Pancreas (tissue), 10 donors: ENCODE measurements at regions not wholly inside any gene's neighbourhood (a gene's known extent, or its start where the extent isn't known, plus 50 kb on each side); places are given as distances from the start of the nearest gene placed in this dataset.

Source experiments
- ATAC-seq, 4 donors: fragments of 200-7000 bp; cut with Tn5 transposase; one replicate each; pipeline versions ENCODE4 v1.8.0 to v1.9.1; 2020; ENCODE audit warnings: mild to moderate bottlenecking in 4 of 4, moderate library complexity in 4 of 4
- DNase-seq, 6 donors: peaks; one replicate each; pipeline ENCODE4 v3.0.0-alpha.2; 2020
- FAIRE-seq: peaks from 2 replicates; lab custom pipeline; 2012; peaks lifted over from hg19 to GRCh38; lab: Jason Lieb, UNC
- H3K27ac ChIP-seq, 4 donors: fragments of 200-600 bp; sonication (generic); 1 replicate in 3 of 4; 2 replicates in 1 of 4; pipeline versions ENCODE4 v1.5.0 to v1.8.0; 2020
- H3K27me3 ChIP-seq, 4 donors: fragments of 200-600 bp; one replicate each; pipeline ENCODE4 v1.8.0; 2021
- H3K36me3 ChIP-seq, 3 donors: fragments of 200-600 bp; sonication (generic) in 1 of 3; one replicate each; pipeline versions ENCODE4 v1.5.0 to v1.8.0; 2020 to 2021
- H3K4me1 ChIP-seq, 3 donors: fragments of 200-600 bp; one replicate each; pipeline ENCODE4 v1.8.0; 2021
- H3K4me3 ChIP-seq, 4 donors: fragments of 200-600 bp; sonication (generic) in 2 of 4; one replicate each; pipeline versions ENCODE4 v1.5.0 to v1.8.0; 2020 to 2021
- H3K9me3 ChIP-seq, 4 donors: fragments of 200-600 bp; one replicate each; pipeline ENCODE4 v1.8.0; 2021
- WGBS, 2 donors: extraction: QIAGEN DNeasy Blood & Tissue Kit; methylation state at CpG; one replicate each; pipeline ENCODE4 v1.1.7; 2013; 5-methylcytosine and 5-hydroxymethylcytosine counted together
- intact Hi-C, 3 donors: fragments of 100-400 bp; cut with DNase I; formaldehyde crosslinking; loops; one replicate each; pipeline versions ENCODE4 v1.11.1 to v1.14.2; 2022
- TF ChIP-seq, protein P1 (sequence below), 4 donors: fragments of 200-600 bp; sonication (generic) in 3 of 4; IDR thresholded peaks; one replicate each; pipeline versions ENCODE4 v1.5.0 to v1.8.0; 2021; ENCODE audit warnings: antibody characterized with exemption in 4 of 4
- donor health status: healthy with polysubstance abuse.
- donor health status: DM: no; HTN: no; CAD: no; lungs with moderate emphysema.
- donor health status: DM: no; HTN: no; CAD: no.
- donor health status: control.
- donor health status: control.
- donor health status: Bipolar disorder and iron deficiency.
- donor health status: DM: yes; HTN: yes; CAD: no.
- donor health status: DM: no; HTN: no; CAD: no.
- donor health status: DM: no; HTN: no; CAD: no.
- donor health status: DM: yes; HTN: yes; CAD: no.

DNA sequence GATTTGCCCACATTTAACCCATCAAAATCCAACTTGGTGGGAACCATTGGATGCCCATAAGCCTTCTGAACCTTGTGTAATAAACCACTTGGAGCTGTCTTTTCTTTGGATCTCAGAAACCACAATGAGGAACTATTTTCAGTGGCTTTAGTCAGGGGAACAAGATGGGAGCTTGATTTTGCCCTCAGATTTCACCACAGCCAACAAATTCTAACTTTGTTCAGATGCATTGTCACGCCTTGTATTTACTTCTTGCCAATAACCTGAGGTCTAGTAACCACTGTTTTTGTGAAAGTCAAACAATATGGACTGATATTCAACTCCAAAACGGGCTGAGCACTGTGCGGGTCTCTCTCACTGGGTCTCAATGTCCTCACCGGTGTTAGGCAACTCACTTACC, 508.2 kb downstream of the TNS1 start:
- H3K27ac ChIP-seq = no peak overlapping the region
- H3K4me3 ChIP-seq = no peak overlapping the region
- no peaks in the 10 kb centered on the region for H3K27me3 ChIP-seq
- TF ChIP-seq, protein P1, sequence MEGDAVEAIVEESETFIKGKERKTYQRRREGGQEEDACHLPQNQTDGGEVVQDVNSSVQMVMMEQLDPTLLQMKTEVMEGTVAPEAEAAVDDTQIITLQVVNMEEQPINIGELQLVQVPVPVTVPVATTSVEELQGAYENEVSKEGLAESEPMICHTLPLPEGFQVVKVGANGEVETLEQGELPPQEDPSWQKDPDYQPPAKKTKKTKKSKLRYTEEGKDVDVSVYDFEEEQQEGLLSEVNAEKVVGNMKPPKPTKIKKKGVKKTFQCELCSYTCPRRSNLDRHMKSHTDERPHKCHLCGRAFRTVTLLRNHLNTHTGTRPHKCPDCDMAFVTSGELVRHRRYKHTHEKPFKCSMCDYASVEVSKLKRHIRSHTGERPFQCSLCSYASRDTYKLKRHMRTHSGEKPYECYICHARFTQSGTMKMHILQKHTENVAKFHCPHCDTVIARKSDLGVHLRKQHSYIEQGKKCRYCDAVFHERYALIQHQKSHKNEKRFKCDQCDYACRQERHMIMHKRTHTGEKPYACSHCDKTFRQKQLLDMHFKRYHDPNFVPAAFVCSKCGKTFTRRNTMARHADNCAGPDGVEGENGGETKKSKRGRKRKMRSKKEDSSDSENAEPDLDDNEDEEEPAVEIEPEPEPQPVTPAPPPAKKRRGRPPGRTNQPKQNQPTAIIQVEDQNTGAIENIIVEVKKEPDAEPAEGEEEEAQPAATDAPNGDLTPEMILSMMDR (IDR thresholded peaks at IDR 0.05) = no peak
- no peaks in the 10 kb centered on the region for H3K36me3 ChIP-seq
- no peak for ATAC-seq
- no peak for FAIRE-seq
- DNase-seq = no peak
- WGBS, 2 donors = 83% methylated on average over 4 of the region's 4 CpGs
- no peaks in the 10 kb centered on the region for H3K4me1 ChIP-seq
- intact Hi-C loops = no loop called here
- H3K9me3 ChIP-seq = no peaks in the 10 kb centered on the region

DNA sequence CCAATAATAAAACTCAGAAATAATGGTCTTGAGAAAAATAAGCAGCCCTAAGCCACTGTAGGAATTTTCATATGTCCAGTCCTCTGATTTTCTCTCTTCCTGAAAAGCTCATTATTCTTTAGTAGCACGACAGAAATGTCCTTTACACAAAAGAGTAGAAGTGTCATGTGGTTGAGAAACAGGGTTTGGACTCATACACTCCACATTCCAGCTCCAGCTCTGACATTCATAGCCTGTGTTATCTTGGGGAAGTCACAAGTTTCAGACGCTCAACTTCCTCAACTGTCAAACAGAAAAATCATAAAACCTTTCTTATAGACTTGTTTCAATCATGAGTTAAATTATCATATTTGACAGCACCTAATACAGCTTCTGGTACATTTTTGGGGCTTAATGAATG, 511.5 kb downstream of the TNS1 start:
- Histone ChIP-seq H3K27me3 (no peaks in the 10 kb centered on the region), H3K4me1 (no peaks in the 10 kb centered on the region), H3K27ac (no peak overlapping the region), H3K4me3 (no peak overlapping the region), H3K9me3 (no peaks in the 10 kb centered on the region), H3K36me3 (no peaks in the 10 kb centered on the region)
- peak in 2 of 4 donors; percentile 35 to 44 for ATAC-seq
- DNase-seq = no peak
- no peak for FAIRE-seq
- TF ChIP-seq, protein P1 (IDR thresholded peaks at IDR 0.05) = no peak
- intact Hi-C loops = no loop called here
- WGBS, 2 donors = 35 to 44% methylated on average over 2 of the region's 2 CpGs

DNA sequence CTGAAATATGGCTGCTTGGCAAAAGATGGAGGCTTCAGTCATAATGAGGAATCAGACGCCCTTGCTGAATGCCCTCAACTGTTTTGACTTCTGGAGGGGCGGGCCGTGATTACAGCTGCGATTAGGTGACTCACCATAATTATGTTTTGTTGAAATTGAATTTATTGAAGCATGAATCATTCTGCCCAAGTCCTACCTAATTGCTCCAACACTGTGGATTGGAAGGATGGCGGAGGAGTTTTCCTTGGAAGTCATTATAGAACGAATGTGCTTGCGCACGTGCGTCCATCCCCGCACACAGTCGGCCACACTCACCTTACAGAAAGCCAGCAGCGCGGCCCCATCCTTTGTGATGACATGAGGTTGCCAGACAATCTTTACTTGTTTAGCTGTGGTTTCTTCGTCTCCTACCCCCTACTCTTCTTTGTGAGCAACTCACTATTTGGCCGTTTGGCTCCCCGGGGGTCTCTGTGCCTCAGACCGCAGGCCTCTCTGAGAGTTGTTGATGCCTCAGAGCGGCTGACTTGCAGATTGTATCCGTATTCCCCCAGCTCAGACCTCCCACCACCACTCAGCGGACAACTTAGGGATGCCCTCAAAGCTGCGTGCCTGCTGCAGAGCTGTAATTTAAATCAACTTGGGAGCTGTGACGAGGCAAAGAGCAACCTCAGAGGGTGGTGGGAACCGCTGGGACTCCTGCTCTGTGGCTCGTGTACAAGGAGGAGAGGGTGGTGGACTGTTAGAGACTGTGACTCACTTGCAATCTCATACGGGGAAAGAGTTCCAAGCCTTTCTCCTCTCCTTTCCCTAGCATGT, 513.4 kb downstream of the TNS1 start:
- Histone ChIP-seq H3K9me3 (no peaks in the 10 kb centered on the region), H3K4me3 (no peak overlapping the region), H3K27ac (no peak overlapping the region), H3K4me1 (no peaks in the 10 kb centered on the region), H3K36me3 (no peaks in the 10 kb centered on the region), H3K27me3 (peaks cover 0 to 3% (median 0%) of the 10 kb centered on the region in 4 donors)
- TF ChIP-seq, protein P1 (IDR thresholded peaks at IDR 0.05) = no peak
- ATAC-seq (no peak), FAIRE-seq (no peak), DNase-seq (peak in 1 of 6 donors; percentile 24)
- WGBS, 2 donors = 65 to 74% methylated on average over 25 of the region's 25 CpGs
- intact Hi-C loops = no loop called here

DNA sequence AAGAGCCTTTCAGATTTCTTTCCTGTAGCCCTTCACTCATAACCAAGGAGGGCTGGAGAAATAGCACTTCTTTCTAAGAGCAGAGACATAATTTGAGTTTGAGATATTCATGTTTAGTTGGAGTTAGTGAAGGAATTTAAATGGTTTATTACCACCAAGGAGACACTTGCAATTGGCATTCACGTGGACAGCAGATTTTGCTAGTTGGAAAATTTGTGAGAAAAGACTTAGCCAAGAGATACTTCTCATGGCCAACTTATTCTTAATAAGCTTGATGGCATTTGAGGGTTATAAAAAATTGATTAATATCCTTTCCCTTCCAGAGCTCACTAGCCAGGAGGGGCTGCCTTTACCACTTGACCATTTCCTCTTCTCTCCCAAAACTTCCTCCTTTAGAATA, 518.7 kb downstream of the TNS1 start:
- 84 to 94% methylated on average over 1 of the region's 1 CpG for WGBS, 2 donors
- DNase-seq (no peak), ATAC-seq (no peak), FAIRE-seq (no peak)
- Histone ChIP-seq H3K27ac (no peak overlapping the region), H3K4me1 (no peaks in the 10 kb centered on the region), H3K4me3 (no peak overlapping the region), H3K9me3 (no peaks in the 10 kb centered on the region), H3K36me3 (no peaks in the 10 kb centered on the region), H3K27me3 (peaks cover 0 to 3% (median 0%) of the 10 kb centered on the region in 4 donors)
- intact Hi-C loops = no loop called here
- TF ChIP-seq, protein P1 (IDR thresholded peaks at IDR 0.05) = no peak

DNA sequence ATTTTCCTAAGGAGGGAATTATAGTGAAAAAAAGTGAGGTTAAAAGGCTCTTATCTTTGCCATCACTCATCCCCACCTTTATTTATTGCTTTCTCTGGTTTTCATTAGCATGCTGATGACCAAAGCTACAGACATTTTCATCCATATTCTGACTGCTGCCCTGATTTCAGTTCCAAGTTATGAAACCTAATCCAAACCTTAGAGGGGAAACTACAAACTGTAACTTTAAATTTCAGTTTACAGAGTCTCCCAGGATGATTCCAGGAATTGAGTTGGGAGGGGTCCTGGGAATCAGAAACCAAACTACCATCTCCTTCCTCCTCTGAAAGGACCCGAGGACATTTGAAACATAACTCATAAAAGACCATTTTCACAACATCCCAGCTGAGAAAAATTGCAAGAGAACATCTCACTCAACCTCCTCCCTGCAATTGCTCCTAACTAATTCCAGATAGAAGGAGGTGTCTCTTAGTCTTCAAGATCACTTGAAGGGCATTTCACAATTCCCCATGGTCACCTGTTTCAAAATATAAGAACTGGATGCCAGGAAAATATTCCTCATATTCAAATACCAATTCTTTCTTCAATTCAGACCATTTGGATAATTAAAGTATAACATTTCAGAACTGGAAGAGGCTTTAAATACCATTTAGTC, 520.6 kb downstream of the TNS1 start:
- DNase-seq (no peak), ATAC-seq (no peak), FAIRE-seq (no peak)
- H3K4me1 ChIP-seq = no peaks in the 10 kb centered on the region
- no peak overlapping the region for H3K27ac ChIP-seq
- TF ChIP-seq, protein P1 (IDR thresholded peaks at IDR 0.05) = no peak
- intact Hi-C loops = no loop called here
- H3K9me3 ChIP-seq = no peaks in the 10 kb centered on the region
- H3K4me3 ChIP-seq = no peak overlapping the region
- peaks cover 0 to 3% (median 0%) of the 10 kb centered on the region in 4 donors for H3K27me3 ChIP-seq
- H3K36me3 ChIP-seq = no peaks in the 10 kb centered on the region
- whole genome bisulfite sequencing, 2 donors = 53 to 63% methylated on average over 1 of the region's 1 CpG
